ENCODE measurements at regions not wholly inside any gene's neighbourhood (a gene's known extent, or its start where the extent isn't known, plus 50 kb on each side); places are given as distances from the start of the nearest gene placed in this dataset.
"Not testable (repeated sequence)": the region's sequence is repeated elsewhere in the genome, so short reads cannot be mapped to it uniquely, and the experiment has no call there.

DNA sequence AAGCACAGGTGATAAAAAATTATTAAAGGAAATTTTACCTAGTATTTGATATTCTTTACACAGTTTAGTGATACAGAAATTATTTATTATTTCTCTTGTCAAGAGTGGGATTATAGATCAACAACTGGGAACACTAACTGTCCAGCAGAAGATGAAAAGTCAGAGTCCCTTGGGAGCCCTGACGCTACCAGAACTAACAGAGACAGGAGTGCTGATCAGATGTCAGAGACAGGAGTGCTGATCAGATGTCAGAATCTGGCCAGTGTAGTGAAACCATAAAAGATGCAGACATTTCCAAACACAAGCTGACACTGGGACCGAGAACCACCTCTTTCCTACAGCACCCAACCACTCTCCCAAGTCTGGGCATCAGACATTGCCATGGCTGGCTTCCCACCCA lies 828.2 kb downstream of the TNS3 start:
- DNase-seq (ENCODE audit: low read depth, low spot score) = no peak
- H3K4me3 ChIP-seq (ENCODE audit: low read depth, low read length) = no peak overlapping the region
- CTCF ChIA-PET = no interaction called here
- POLR2A ChIA-PET = no interaction called here
- TF ChIP-seq, protein P1, sequence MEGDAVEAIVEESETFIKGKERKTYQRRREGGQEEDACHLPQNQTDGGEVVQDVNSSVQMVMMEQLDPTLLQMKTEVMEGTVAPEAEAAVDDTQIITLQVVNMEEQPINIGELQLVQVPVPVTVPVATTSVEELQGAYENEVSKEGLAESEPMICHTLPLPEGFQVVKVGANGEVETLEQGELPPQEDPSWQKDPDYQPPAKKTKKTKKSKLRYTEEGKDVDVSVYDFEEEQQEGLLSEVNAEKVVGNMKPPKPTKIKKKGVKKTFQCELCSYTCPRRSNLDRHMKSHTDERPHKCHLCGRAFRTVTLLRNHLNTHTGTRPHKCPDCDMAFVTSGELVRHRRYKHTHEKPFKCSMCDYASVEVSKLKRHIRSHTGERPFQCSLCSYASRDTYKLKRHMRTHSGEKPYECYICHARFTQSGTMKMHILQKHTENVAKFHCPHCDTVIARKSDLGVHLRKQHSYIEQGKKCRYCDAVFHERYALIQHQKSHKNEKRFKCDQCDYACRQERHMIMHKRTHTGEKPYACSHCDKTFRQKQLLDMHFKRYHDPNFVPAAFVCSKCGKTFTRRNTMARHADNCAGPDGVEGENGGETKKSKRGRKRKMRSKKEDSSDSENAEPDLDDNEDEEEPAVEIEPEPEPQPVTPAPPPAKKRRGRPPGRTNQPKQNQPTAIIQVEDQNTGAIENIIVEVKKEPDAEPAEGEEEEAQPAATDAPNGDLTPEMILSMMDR (IDR thresholded peaks at IDR 0.05; ENCODE audit: insufficient read depth, low read length, missing control alignments) = no peak

DNA sequence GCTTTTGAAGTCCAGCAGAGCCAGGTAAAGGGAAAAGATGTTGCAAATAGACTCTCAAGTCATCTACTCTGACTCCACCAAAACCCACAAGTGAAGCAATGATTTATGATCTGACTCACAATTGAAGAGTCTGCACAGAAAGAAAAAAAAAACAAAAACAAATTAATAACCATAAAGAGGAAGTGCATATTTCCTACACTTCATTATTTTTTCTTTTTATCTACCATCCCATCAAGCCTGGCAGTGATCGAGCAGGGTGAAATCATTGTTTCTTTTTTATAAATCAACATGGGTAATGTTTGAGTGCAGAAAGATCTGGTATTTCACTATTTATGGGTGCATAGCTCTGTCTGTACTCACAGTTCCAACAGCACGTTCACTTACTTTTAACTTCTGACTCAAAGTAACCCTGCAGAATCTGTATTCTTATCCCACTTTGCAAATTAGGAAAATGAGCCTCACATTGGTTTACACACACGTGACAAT lies 829.0 kb downstream of the TNS3 start:
- H3K4me3 ChIP-seq (ENCODE audit: low read depth, low read length) = no peak overlapping the region
- ChIA-PET POLR2A (no interaction called here), CTCF (interaction anchor here (1.6 kb wide), 1 partner anchor 11 kb away, joined by 3 read pairs; no protein-coding TSS in a partner anchor)
- peak; percentile 86 for DNase-seq (ENCODE audit: low read depth, low spot score)
- TF ChIP-seq, protein P1 (IDR thresholded peaks at IDR 0.05; ENCODE audit: insufficient read depth, low read length, missing control alignments) = no peak

- CTCF ChIA-PET = interaction anchor here (1.6 kb wide), 1 partner anchor 12 kb away, joined by 3 read pairs; no protein-coding TSS in a partner anchor
- peak; percentile 52 for DNase-seq (ENCODE audit: low read depth, low spot score)
- H3K4me3 ChIP-seq (ENCODE audit: low read depth, low read length); POLR2A ChIA-PET: not testable (repeated sequence)
Measured at GRCh38 chr7:46751927-46752723, 829.8 kb downstream of the TNS3 start.

DNA sequence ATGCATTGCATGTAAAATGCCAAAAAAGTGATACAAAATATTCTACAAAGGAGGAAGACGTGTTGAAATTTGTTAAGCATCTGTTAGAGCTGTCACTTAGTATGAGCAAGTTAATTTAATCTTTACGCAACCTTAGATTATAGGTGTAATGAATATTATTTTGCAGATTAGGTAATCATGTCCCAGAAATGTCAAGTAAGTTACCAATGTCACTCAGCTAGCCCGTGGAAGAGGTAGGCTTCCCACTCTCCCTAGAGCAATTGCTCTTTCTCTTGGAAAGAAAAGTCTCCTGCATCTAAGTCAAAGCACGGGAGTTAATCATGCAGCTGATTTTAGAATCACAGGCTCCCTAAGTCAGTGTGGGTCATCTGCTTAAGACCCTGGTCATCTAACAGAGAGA lies 830.4 kb upstream of the IGFBP3 start:
- TF ChIP-seq, protein P1 (IDR thresholded peaks at IDR 0.05; ENCODE audit: insufficient read depth, low read length, missing control alignments) = no peak
- ChIA-PET CTCF (interaction anchor here (1.6 kb wide), 1 partner anchor 12 kb away, joined by 3 read pairs; no protein-coding TSS in a partner anchor), POLR2A (no interaction called here)
- no peak overlapping the region for H3K4me3 ChIP-seq (ENCODE audit: low read depth, low read length)
- DNase-seq (ENCODE audit: low read depth, low spot score) = no peak

- no peak for DNase-seq (ENCODE audit: low read depth, low spot score)
- TF ChIP-seq, protein P1 (IDR thresholded peaks at IDR 0.05; ENCODE audit: insufficient read depth, low read length, missing control alignments) = no peak
- H3K4me3 ChIP-seq (ENCODE audit: low read depth, low read length) = no peak overlapping the region
- ChIA-PET CTCF (no interaction called here), POLR2A (no interaction called here)
Measured at GRCh38 chr7:46750321-46750865, 829.3 kb upstream of the IGFBP3 start.

- no peak overlapping the region for H3K4me3 ChIP-seq (ENCODE audit: low read depth, low read length)
- TF ChIP-seq, protein P1 (IDR thresholded peaks at IDR 0.05; ENCODE audit: insufficient read depth, low read length, missing control alignments) = no peak
- CTCF ChIA-PET = interaction anchor here (2.2 kb wide), 1 partner anchor 826 kb away, joined by 5 read pairs; no protein-coding TSS in a partner anchor
- DNase-seq (ENCODE audit: low read depth, low spot score) = no peak
- POLR2A ChIA-PET = no interaction called here
Measured at GRCh38 chr7:46747869-46748576, 827.0 kb upstream of the IGFBP3 start.

Measured in AG04449 (cell line).